Thyroid gland (tissue), 4 donors: ENCODE measurements at regions not wholly inside any gene's neighbourhood (a gene's known extent, or its start where the extent isn't known, plus 50 kb on each side); places are given as distances from the start of the nearest gene placed in this dataset.

Experiments
- POLR2A ChIP-seq, 2 donors: fragments of 450-650 bp; IDR thresholded peaks; one replicate each; pipeline ENCODE4 v1.6.1; 2017; ENCODE audit warnings: antibody characterized with exemption in 2 of 2, mild to moderate bottlenecking in 2 of 2, moderate library complexity in 1 of 2
- TF ChIP-seq, protein P1 (sequence below), 6 experiments: fragments of 200-600 bp in 3 of 6; fragments of 450-650 bp in 3 of 6; sonication (generic) in 3 of 6; IDR thresholded peaks; one replicate each; pipeline ENCODE4 v1.5.1; 2016 to 2019; ENCODE audit warnings: antibody characterized with exemption in 6 of 6, mild to moderate bottlenecking in 2 of 6, inconsistent platforms in 1 of 6, moderate library complexity in 1 of 6

DNA sequence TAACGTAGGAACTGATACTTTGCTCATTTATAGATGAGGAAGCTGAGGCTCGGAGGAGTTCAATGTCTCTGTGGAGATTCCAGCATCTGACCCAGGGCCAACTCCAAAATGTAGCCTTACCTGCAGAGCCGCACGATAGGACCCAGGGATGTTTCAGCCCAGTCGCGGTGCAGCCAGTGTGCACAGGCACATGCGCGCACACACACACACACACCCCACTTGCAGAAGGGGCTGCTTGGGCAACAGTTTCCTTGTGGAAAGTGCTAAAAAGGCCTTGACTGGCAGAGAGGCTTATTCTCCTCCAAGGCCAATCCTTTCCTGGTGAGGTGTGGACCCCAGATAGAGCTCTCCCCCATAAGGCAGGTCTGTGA lies 101.7 kb downstream of the ZFP36L2 start:
- TF ChIP-seq, protein P1, sequence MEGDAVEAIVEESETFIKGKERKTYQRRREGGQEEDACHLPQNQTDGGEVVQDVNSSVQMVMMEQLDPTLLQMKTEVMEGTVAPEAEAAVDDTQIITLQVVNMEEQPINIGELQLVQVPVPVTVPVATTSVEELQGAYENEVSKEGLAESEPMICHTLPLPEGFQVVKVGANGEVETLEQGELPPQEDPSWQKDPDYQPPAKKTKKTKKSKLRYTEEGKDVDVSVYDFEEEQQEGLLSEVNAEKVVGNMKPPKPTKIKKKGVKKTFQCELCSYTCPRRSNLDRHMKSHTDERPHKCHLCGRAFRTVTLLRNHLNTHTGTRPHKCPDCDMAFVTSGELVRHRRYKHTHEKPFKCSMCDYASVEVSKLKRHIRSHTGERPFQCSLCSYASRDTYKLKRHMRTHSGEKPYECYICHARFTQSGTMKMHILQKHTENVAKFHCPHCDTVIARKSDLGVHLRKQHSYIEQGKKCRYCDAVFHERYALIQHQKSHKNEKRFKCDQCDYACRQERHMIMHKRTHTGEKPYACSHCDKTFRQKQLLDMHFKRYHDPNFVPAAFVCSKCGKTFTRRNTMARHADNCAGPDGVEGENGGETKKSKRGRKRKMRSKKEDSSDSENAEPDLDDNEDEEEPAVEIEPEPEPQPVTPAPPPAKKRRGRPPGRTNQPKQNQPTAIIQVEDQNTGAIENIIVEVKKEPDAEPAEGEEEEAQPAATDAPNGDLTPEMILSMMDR (IDR thresholded peaks at IDR 0.05): no peak
- no peak for TF ChIP-seq POLR2A (IDR thresholded peaks at IDR 0.05)
